NT2/D1 (cell line): ENCODE measurements at regions not wholly inside any gene's neighbourhood (a gene's known extent, or its start where the extent isn't known, plus 50 kb on each side); places are given as distances from the start of the nearest gene placed in this dataset.

Experiments used
- SUZ12 ChIP-seq: IDR thresholded peaks from 2 replicates; pipeline ENCODE4 v1.6.1; 2011; ENCODE audit not compliant: insufficient read length, insufficient read depth; ENCODE audit errors: extremely low read depth
- YY1 ChIP-seq: IDR thresholded peaks from 2 replicates; pipeline ENCODE4 v1.6.1; 2011; ENCODE audit not compliant: insufficient read length, insufficient read depth

GRCh38 chr4:166460769-166461550, 587.9 kb downstream of the TLL1 start:
- TF ChIP-seq SUZ12: no peak
- no peak for TF ChIP-seq YY1
